OCI-LY1 (cell line): ENCODE measurements at regions not wholly inside any gene's neighbourhood (a gene's known extent, or its start where the extent isn't known, plus 50 kb on each side); places are given as distances from the start of the nearest gene placed in this dataset.

Experiments used
- CTCF ChIP-seq: fragments of 200-600 bp; sonication (generic), shearing (Covaris generic); IDR thresholded peaks from 2 replicates; pipeline ENCODE4 v1.5.1; 2017; ENCODE audit warnings: mild to moderate bottlenecking, antibody characterized with exemption, low read length, moderate library complexity, mixed read lengths
- EZH2 ChIP-seq: fragments of 200-600 bp; sonication (generic), shearing (Covaris generic); IDR thresholded peaks from 2 replicates; pipeline ENCODE4 v1.8.0; 2017; ENCODE audit warnings: borderline replicate concordance, mixed run types, mild to moderate bottlenecking, antibody characterized with exemption, low read length, moderate library complexity, mixed read lengths

GRCh38 chr12:30151831-30152230 is 368.1 kb upstream of the TMTC1 start:
- no peak for TF ChIP-seq CTCF
- TF ChIP-seq EZH2, result no peak
